SK-N-SH (cell line): ENCODE measurements at regions not wholly inside any gene's neighbourhood (a gene's known extent, or its start where the extent isn't known, plus 50 kb on each side); places are given as distances from the start of the nearest gene placed in this dataset.
A peak's percentile ranks its signal among the peaks of the same experiment; 100 is the strongest.

Experiments used
- CTCF ChIA-PET: fragments of 300-600, 350-600 bp; formaldehyde crosslinking; extraction: SDS; loops from one replicate; lab custom pipeline; 2021; lab: Yijun Ruan, JAX
- POLR2A ChIA-PET: fragments of 350-600 bp; sonication (Branson Sonifier 250); formaldehyde crosslinking; extraction: SDS; loops from one replicate; lab custom pipeline; 2020; ENCODE audit warnings: antibody characterized with exemption, inconsistent platforms; lab: Yijun Ruan, JAX
- DNase-seq: peaks from one replicate; pipeline ENCODE4 v3.0.0; 2012
- H2AFZ ChIP-seq: fragments of 200-600 bp; sonication (generic); 2 replicates; pipeline ENCODE4 v1.8.1; 2016; ENCODE audit warnings: antibody characterized with exemption, mild to moderate bottlenecking, low read depth
- H3F3A ChIP-seq: fragments of 200-600 bp; sonication (generic); replicated peaks from 2 replicates; pipeline ENCODE3; 2016; ENCODE audit warnings: antibody characterized with exemption, mild to moderate bottlenecking; ENCODE audit not compliant: insufficient read depth
- H3K27ac ChIP-seq, 2 experiments: fragments of 200-500 bp in 1 of 2; fragments of 200-600 bp in 1 of 2; sonication (Bioruptor generic) in 1 of 2; sonication (generic), shearing (Covaris generic) in 1 of 2; 2 replicates each; pipeline versions ENCODE4 v1.5.1 to v1.6.1; 2014 to 2016; ENCODE audit warnings: low read depth in 2 of 2, inconsistent platforms in 1 of 2, low read length in 1 of 2, mild to moderate bottlenecking in 1 of 2, mixed read lengths in 1 of 2
- H3K27me3 ChIP-seq: fragments of 200-600 bp; sonication (generic), shearing (Covaris generic); 2 replicates; pipeline ENCODE4 v1.6.1; 2016; ENCODE audit warnings: mixed run types; ENCODE audit not compliant: insufficient read depth
- H3K36me3 ChIP-seq, 2 experiments: fragments of 200-500 bp in 1 of 2; fragments of 200-600 bp in 1 of 2; sonication (Bioruptor generic) in 1 of 2; sonication (generic) in 1 of 2; replicated peaks in 1 of 2; 2 replicates each; pipeline versions ENCODE3 to v1.5.1; 2014 to 2016; ENCODE audit warnings: low read length in 1 of 2, mild to moderate bottlenecking in 1 of 2; ENCODE audit not compliant: insufficient read depth in 2 of 2, control insufficient read depth in 1 of 2
- H3K4me1 ChIP-seq, 2 experiments: fragments of 200-500 bp in 1 of 2; fragments of 200-600 bp in 1 of 2; sonication (Bioruptor generic) in 1 of 2; sonication (generic), shearing (Covaris generic) in 1 of 2; 2 replicates each; pipeline versions ENCODE4 v1.5.1 to v1.6.1; 2014 to 2016; ENCODE audit warnings: low read depth in 1 of 2, low read length in 1 of 2, mixed run types in 1 of 2; ENCODE audit not compliant: insufficient read depth in 2 of 2, control insufficient read depth in 1 of 2
- H3K4me2 ChIP-seq: fragments of 200-600 bp; sonication (generic), shearing (Covaris generic); 2 replicates; pipeline ENCODE4 v1.6.1; 2017; ENCODE audit warnings: mixed run types
- H3K4me3 ChIP-seq, 2 experiments: fragments of 200-500 bp in 1 of 2; fragments of 200-600 bp in 1 of 2; sonication (Bioruptor generic) in 1 of 2; sonication (generic), shearing (Covaris generic) in 1 of 2; 2 replicates each; pipeline versions ENCODE4 v1.5.1 to v1.8.1; 2014 to 2016; ENCODE audit warnings: low read depth in 2 of 2, inconsistent platforms in 1 of 2, low read length in 1 of 2, mild to moderate bottlenecking in 1 of 2, mixed read lengths in 1 of 2, moderate library complexity in 1 of 2
- H3K79me2 ChIP-seq: fragments of 200-600 bp; sonication (generic); 2 replicates; pipeline ENCODE4 v1.8.1; 2017; ENCODE audit warnings: mild to moderate bottlenecking; ENCODE audit not compliant: insufficient read depth
- H3K9ac ChIP-seq: fragments of 200-600 bp; sonication (generic); 2 replicates; pipeline ENCODE4 v1.6.1; 2017; ENCODE audit warnings: mixed run types
- H3K9me2 ChIP-seq: fragments of 200-600 bp; sonication (generic); 2 replicates; pipeline ENCODE4 v1.6.1; 2017; ENCODE audit warnings: mixed run types
- H3K9me3 ChIP-seq: fragments of 200-600 bp; sonication (generic); 2 replicates; pipeline ENCODE4 v1.6.1; 2017; ENCODE audit warnings: mixed run types, mild to moderate bottlenecking, moderate library complexity
- H4K20me1 ChIP-seq: fragments of 200-600 bp; sonication (generic); 2 replicates; pipeline ENCODE4 v1.6.1; 2017; ENCODE audit warnings: mild to moderate bottlenecking, mixed run types; ENCODE audit not compliant: insufficient read depth
- CTCF ChIP-seq: fragments of 200-600 bp; sonication (generic); IDR thresholded peaks from 2 replicates; pipeline ENCODE4 v1.6.1; 2017; ENCODE audit warnings: antibody characterized with exemption, mild to moderate bottlenecking, moderate library complexity
- ELF1 ChIP-seq: IDR thresholded peaks from 2 replicates; pipeline ENCODE4 v1.4.0; 2012
- FOXJ3 ChIP-seq: sonication (generic); formaldehyde crosslinking; IDR thresholded peaks from 2 replicates; pipeline ENCODE4 v1.5.1; 2020; ENCODE audit warnings: mild to moderate bottlenecking, missing genetic modification reagents
- FOXM1 ChIP-seq: IDR thresholded peaks from 2 replicates; pipeline ENCODE4 v1.4.0; 2012; ENCODE audit warnings: low read depth, mild to moderate bottlenecking
- GATA2 ChIP-seq: sonication (generic); formaldehyde crosslinking; IDR thresholded peaks from 2 replicates; pipeline ENCODE4 v1.5.0; 2020; ENCODE audit warnings: mild to moderate bottlenecking, missing genetic modification reagents
- IRF3 ChIP-seq: fragments of 150-350 bp; IDR thresholded peaks from 2 replicates; pipeline ENCODE4 v1.6.1; 2016; ENCODE audit warnings: mild to moderate bottlenecking, low read depth, low read length
- JUND ChIP-seq: IDR thresholded peaks from 2 replicates; pipeline ENCODE4 v1.4.0; 2012
- MAX ChIP-seq: IDR thresholded peaks from 2 replicates; pipeline ENCODE4 v1.4.0; 2012; ENCODE audit warnings: low read depth
- MXI1 ChIP-seq: IDR thresholded peaks from 2 replicates; pipeline ENCODE4 v1.6.1; 2012; ENCODE audit warnings: mild to moderate bottlenecking, low read depth, low read length, improper control_type of control experiment
- NFIC ChIP-seq: IDR thresholded peaks from 2 replicates; pipeline ENCODE4 v1.4.0; 2012; ENCODE audit warnings: borderline replicate concordance
- NRF1 ChIP-seq: IDR thresholded peaks from 2 replicates; pipeline ENCODE4 v1.6.1; 2012; ENCODE audit warnings: low read depth, mild to moderate bottlenecking, low read length
- PBX3 ChIP-seq: IDR thresholded peaks from 2 replicates; pipeline ENCODE4; 2012
- RAD21 ChIP-seq: IDR thresholded peaks from 2 replicates; pipeline ENCODE4 v1.6.1; 2012; ENCODE audit warnings: mild to moderate bottlenecking, low read length
- RCOR1 ChIP-seq: fragments of 150-350 bp; IDR thresholded peaks from 2 replicates; pipeline ENCODE4 v1.6.1; 2017; ENCODE audit warnings: antibody characterized with exemption, low read length
- SIN3A ChIP-seq: IDR thresholded peaks from 2 replicates; pipeline ENCODE4 v1.6.1; 2012; ENCODE audit warnings: low read depth, mild to moderate bottlenecking, low read length, moderate library complexity, borderline replicate concordance
- SMC3 ChIP-seq: IDR thresholded peaks from 2 replicates; pipeline ENCODE4 v1.6.1; 2012; ENCODE audit warnings: low read depth, low read length, improper control_type of control experiment
- TAF1 ChIP-seq: IDR thresholded peaks from 2 replicates; pipeline ENCODE4 v1.6.1; 2012; ENCODE audit warnings: low read depth, mild to moderate bottlenecking, low read length, moderate library complexity, borderline replicate concordance
- USF2 ChIP-seq: fragments of 150-350 bp; IDR thresholded peaks from 2 replicates; pipeline ENCODE4 v1.6.1; 2017; ENCODE audit warnings: antibody characterized with exemption, low read length, low read depth, borderline replicate concordance
- WGBS: methylation state at CpG from one replicate; pipeline ENCODE4 v1.1.6; 2017; ENCODE audit warnings: low lambda C conversion rate; 5-methylcytosine and 5-hydroxymethylcytosine counted together

- POLR2A ChIA-PET: no interaction called here
- H3F3A ChIP-seq: no peaks in the 10 kb centered on the region
- peak; percentile 31 for DNase-seq
These were observed 147.7 kb downstream of the RBM46 start for GRCh38 chr4:154928640-154929257.

GRCh38 chr4:154936873-154937272 is 155.8 kb downstream of the RBM46 start:
- CTCF ChIA-PET: interaction anchor here (1.5 kb wide), 1 partner anchor 8 kb away, joined by 4 read pairs; no protein-coding TSS in a partner anchor

More at GRCh38 chr4:154928640-154929257, 147.7 kb downstream of the RBM46 start:
- no peak overlapping the region for H3K4me2 ChIP-seq
- no peaks in the 10 kb centered on the region for H3K9me3 ChIP-seq
- no peaks in the 10 kb centered on the region for H4K20me1 ChIP-seq
- H3K27ac ChIP-seq: no peak overlapping the region
- TF ChIP-seq TAF1 (no peak), CTCF (peak; percentile 31), RAD21 (peak; percentile 67), SIN3A (no peak), SMC3 (peak; percentile 27; the same call in 1 of the 2 replicates), MAX (no peak), FOXJ3 (no peak)
- TF ChIP-seq, all 33 proteins: peak for 3
- Histone ChIP-seq H3K4me1 (no peaks in the 10 kb centered on the region), H3K27me3 (no peaks in the 10 kb centered on the region), H3K9me2 (no peaks in the 10 kb centered on the region), H3K9ac (no peak overlapping the region), H2AFZ (no peak overlapping the region), H3K4me3 (no peak overlapping the region; a peak in 1 of 4 replicates), H3K36me3 (no peaks in the 10 kb centered on the region), H3K79me2 (no peaks in the 10 kb centered on the region)
- 33% methylated on average over 6 of the region's 6 CpGs for WGBS
- CTCF ChIA-PET: interaction anchor here (0.7 to 5.8 kb wide), 10 partner anchors 9 to 122 kb away, joined by 3 to 36 read pairs (median 4); no protein-coding TSS in a partner anchor

GRCh38 chr4:154939851-154940250 is 158.8 kb downstream of the RBM46 start:
- no peak overlapping the region for H3K27ac ChIP-seq
- no peaks in the 10 kb centered on the region for H3K36me3 ChIP-seq
- H3K79me2 ChIP-seq: no peaks in the 10 kb centered on the region
- no peak overlapping the region for H3K4me3 ChIP-seq
- H3K4me2 ChIP-seq: no peak overlapping the region
- ChIA-PET CTCF (interaction anchor here (1.1 kb wide), 1 partner anchor 42 kb away, joined by 3 read pairs; no protein-coding TSS in a partner anchor), POLR2A (no interaction called here)
- H3K27me3 ChIP-seq: no peaks in the 10 kb centered on the region
- WGBS: 21% methylated on average over 3 of the region's 3 CpGs
- H3K9me2 ChIP-seq: no peaks in the 10 kb centered on the region
- no peaks in the 10 kb centered on the region for H3F3A ChIP-seq
- DNase-seq: no peak
- H3K4me1 ChIP-seq: no peaks in the 10 kb centered on the region
- H3K9me3 ChIP-seq: no peaks in the 10 kb centered on the region
- no peak overlapping the region for H3K9ac ChIP-seq
- no peaks in the 10 kb centered on the region for H4K20me1 ChIP-seq
- H2AFZ ChIP-seq: no peak overlapping the region
- TF ChIP-seq RCOR1: no peak
- TF ChIP-seq USF2: no peak
- TF ChIP-seq IRF3: no peak
- TF ChIP-seq FOXM1: no peak
- TF ChIP-seq FOXJ3: no peak
- TF ChIP-seq JUND: no peak
- no peak for TF ChIP-seq NRF1
- no peak for TF ChIP-seq PBX3
- TF ChIP-seq NFIC: no peak
- no peak for TF ChIP-seq ELF1

More at GRCh38 chr4:154936873-154937272, 155.8 kb downstream of the RBM46 start:
- H3K27ac ChIP-seq: no peak overlapping the region
- no peaks in the 10 kb centered on the region for H3F3A ChIP-seq
- no peak for DNase-seq
- H2AFZ ChIP-seq: no peak overlapping the region
- no peaks in the 10 kb centered on the region for H3K4me1 ChIP-seq
- H3K79me2 ChIP-seq: no peaks in the 10 kb centered on the region
- POLR2A ChIA-PET: no interaction called here
- H3K4me2 ChIP-seq: no peak overlapping the region
- 7% methylated on average over 3 of the region's 3 CpGs for WGBS
- no peaks in the 10 kb centered on the region for H3K9me2 ChIP-seq
- no peak overlapping the region for H3K4me3 ChIP-seq
- H3K36me3 ChIP-seq: no peaks in the 10 kb centered on the region
- TF ChIP-seq MXI1 (no peak), GATA2 (CRISPR knock-in tag) (no peak)
- H3K9ac ChIP-seq: no peak overlapping the region
- no peaks in the 10 kb centered on the region for H4K20me1 ChIP-seq
- no peaks in the 10 kb centered on the region for H3K9me3 ChIP-seq
- no peaks in the 10 kb centered on the region for H3K27me3 ChIP-seq
